ENCODE measurements at regions not wholly inside any gene's neighbourhood (a gene's known extent, or its start where the extent isn't known, plus 50 kb on each side); places are given as distances from the start of the nearest gene placed in this dataset.

- TF ChIP-seq RAD21 (IDR thresholded peaks at IDR 0.05; ENCODE audit: low read depth): no peak
- no peak for TF ChIP-seq POLR2AphosphoS5 (IDR thresholded peaks at IDR 0.05; ENCODE audit: low read depth, low read length)
These were observed 96.9 kb upstream of the OXGR1 start for GRCh38 chr13:97091196-97091595.
